NCI-H2227 treated with DMSO at 0.1 percent for 48 hours (cell line): ENCODE measurements at regions not wholly inside any gene's neighbourhood (a gene's known extent, or its start where the extent isn't known, plus 50 kb on each side); places are given as distances from the start of the nearest gene placed in this dataset.
"Not testable (repeated sequence)": the region's sequence is repeated elsewhere in the genome, so short reads cannot be mapped to it uniquely, and the experiment has no call there.

Experiments
- DNase-seq: peaks from one replicate; lab custom pipeline; 2025; lab: John Stamatoyannopoulos, UW

GRCh38 chr4:86481440-86481839 is 112.7 kb upstream of the PTPN13 start:
- peak; percentile 59 for DNase-seq

GRCh38 chr4:86482306-86483172 is 111.6 kb upstream of the PTPN13 start:
- DNase-seq: peak; percentile 59

GRCh38 chr4:86483173-86483490 is 111.0 kb upstream of the PTPN13 start:
- DNase-seq: no peak

- DNase-seq: peak; percentile 17
These were observed 110.3 kb upstream of the PTPN13 start for GRCh38 chr4:86483773-86484172.

- no peak for DNase-seq
These were observed 109.9 kb upstream of the PTPN13 start for GRCh38 chr4:86484241-86484640.

GRCh38 chr4:86487738-86488348 is 106.3 kb upstream of the PTPN13 start:
- DNase-seq: no peak

GRCh38 chr4:86493460-86493859 is 100.7 kb upstream of the PTPN13 start:
- DNase-seq: no peak

GRCh38 chr4:86496094-86497080 is 97.7 kb upstream of the PTPN13 start:
- peak; percentile 25 for DNase-seq

- DNase-seq: no peak
These were observed 97.0 kb upstream of the PTPN13 start for GRCh38 chr4:86497131-86497530.

- DNase-seq: peak; percentile 55
These were observed 95.9 kb upstream of the PTPN13 start for GRCh38 chr4:86497980-86498862.

GRCh38 chr4:86498863-86499166 is 95.3 kb upstream of the PTPN13 start:
- no peak for DNase-seq

GRCh38 chr4:86500527-86500926 is 93.6 kb upstream of the PTPN13 start:
- DNase-seq: no peak

GRCh38 chr4:86502081-86502480 is 92.0 kb upstream of the PTPN13 start:
- DNase-seq: no peak

- peak; percentile 65 for DNase-seq
These were observed 87.5 kb upstream of the PTPN13 start for GRCh38 chr4:86506591-86506990.

GRCh38 chr4:86508436-86508835 is 85.7 kb upstream of the PTPN13 start:
- DNase-seq: no peak

- DNase-seq: no peak
These were observed 82.5 kb upstream of the PTPN13 start for GRCh38 chr4:86511590-86511989.

- DNase-seq: no peak
These were observed 81.5 kb upstream of the PTPN13 start for GRCh38 chr4:86512631-86513030.

- DNase-seq: not testable (repeated sequence)
These were observed 78.2 kb upstream of the PTPN13 start for GRCh38 chr4:86515963-86516362.

GRCh38 chr4:86521373-86521969 is 72.6 kb upstream of the PTPN13 start:
- no peak for DNase-seq

- no peak for DNase-seq
These were observed 71.8 kb upstream of the PTPN13 start for GRCh38 chr4:86522349-86522748.

- no peak for DNase-seq
These were observed 70.8 kb upstream of the PTPN13 start for GRCh38 chr4:86523333-86523732.
